ENCODE measurements at regions not wholly inside any gene's neighbourhood (a gene's known extent, or its start where the extent isn't known, plus 50 kb on each side); places are given as distances from the start of the nearest gene placed in this dataset.

GRCh38 chr9:79286992-79287707 is 284.6 kb upstream of the TLE4 start:
- intact Hi-C loops (cut with DNase I) = no loop called here
- Histone ChIP-seq H3K4me3 (no peak overlapping the region), H3K4me1 (no peaks in the 10 kb centered on the region), H3K36me3 (no peaks in the 10 kb centered on the region), H3K27me3 (no peaks in the 10 kb centered on the region), H3K27ac (no peak overlapping the region), H3K9ac (ENCODE audit: low read depth in 2 of 2, low read length in 2 of 2) (no peak overlapping the region), H3K9me3 (no peaks in the 10 kb centered on the region)
- no peak for TF ChIP-seq CTCF (IDR thresholded peaks at IDR 0.05)
- no peak for DNase-seq

DNA sequence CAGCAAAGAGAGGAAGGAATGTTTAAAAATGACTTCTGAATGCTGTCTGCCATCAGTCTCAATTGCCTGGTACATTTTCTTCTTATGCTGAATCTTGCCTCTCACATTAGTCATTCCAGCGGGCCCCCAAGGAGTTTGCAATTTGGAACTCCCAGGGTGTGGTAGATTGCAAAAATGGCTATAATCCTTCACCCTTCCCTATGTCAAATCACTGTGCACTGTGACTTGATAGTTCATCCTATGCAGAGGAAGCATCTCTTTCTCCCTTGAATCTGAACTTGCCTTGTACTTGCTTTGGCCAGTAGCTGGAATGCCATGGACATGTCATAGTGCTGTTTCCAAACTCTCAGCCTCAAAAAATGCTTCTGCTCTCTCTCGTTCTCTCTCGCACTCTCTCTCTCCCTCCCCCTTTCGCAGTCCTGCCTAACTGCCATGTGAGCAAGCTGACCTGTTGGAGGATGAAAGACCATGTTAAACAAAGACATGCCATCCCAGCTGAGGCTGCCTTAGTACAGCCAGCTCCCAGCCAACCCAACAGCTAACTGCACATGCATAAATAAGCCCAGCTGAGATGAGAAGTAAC is 284.0 kb upstream of the TLE4 start:
- Histone ChIP-seq H3K27ac (no peak overlapping the region), H3K4me3 (no peak overlapping the region), H3K9me3 (no peaks in the 10 kb centered on the region), H3K9ac (ENCODE audit: low read depth in 2 of 2, low read length in 2 of 2) (no peak overlapping the region), H3K36me3 (no peaks in the 10 kb centered on the region), H3K4me1 (no peaks in the 10 kb centered on the region), H3K27me3 (no peaks in the 10 kb centered on the region)
- no peak for DNase-seq
- intact Hi-C loops (cut with DNase I) = no loop called here
- TF ChIP-seq CTCF (IDR thresholded peaks at IDR 0.05) = no peak

DNA sequence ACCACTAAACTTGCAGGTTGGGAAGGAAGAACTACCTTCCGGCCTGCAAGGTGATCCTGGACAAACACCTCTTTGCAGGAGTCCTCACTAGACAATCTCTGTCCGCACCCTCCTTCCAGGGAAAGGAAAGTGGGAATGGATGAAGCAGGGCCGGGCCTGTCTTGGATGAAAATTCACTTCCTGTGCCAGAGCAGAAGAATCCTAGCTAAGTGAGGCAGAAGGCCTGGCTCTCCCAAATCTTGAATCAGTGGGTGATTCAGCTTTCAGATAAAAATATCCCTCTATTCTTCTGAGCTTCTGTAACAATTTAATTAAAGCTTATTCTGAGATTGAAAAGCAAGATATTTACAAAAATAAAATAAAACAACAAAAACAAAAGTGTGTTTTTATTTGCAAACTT is 281.9 kb upstream of the TLE4 start:
- Histone ChIP-seq H3K9me3 (no peaks in the 10 kb centered on the region), H3K4me1 (no peaks in the 10 kb centered on the region), H3K27me3 (no peaks in the 10 kb centered on the region), H3K27ac (no peak overlapping the region), H3K9ac (ENCODE audit: low read depth in 2 of 2, low read length in 2 of 2) (no peak overlapping the region), H3K36me3 (no peaks in the 10 kb centered on the region), H3K4me3 (no peak overlapping the region)
- intact Hi-C loops (cut with DNase I) = no loop called here
- TF ChIP-seq CTCF (IDR thresholded peaks at IDR 0.05) = no peak
- DNase-seq = no peak

DNA sequence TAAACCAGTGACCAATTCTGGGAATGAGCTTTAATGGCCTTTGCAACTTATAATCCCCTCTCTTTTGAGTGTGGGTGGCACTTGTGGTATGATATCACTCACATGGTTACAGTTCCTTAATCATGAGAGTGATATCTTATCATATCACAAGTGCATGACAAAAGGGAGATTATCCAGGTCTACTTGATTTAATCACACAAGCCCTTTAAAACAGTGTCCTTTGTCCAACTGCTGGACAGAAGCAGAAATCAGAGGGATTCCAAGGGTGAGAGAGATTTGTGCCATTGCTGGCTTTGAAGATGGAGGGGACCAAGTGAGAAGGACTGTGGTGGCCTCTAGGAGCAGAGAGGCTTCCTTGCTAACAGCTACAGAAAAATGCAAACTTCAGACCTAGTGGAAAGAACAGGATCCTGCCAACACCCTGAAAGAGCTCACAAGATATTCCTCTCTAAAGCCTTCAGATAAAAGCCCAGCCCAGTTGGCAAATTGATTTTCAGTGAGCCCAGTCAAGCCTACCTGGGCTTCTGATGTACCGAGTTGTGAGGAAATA is 279.0 kb upstream of the TLE4 start:
- no peak for DNase-seq
- no peak overlapping the region for H3K27ac ChIP-seq

DNA sequence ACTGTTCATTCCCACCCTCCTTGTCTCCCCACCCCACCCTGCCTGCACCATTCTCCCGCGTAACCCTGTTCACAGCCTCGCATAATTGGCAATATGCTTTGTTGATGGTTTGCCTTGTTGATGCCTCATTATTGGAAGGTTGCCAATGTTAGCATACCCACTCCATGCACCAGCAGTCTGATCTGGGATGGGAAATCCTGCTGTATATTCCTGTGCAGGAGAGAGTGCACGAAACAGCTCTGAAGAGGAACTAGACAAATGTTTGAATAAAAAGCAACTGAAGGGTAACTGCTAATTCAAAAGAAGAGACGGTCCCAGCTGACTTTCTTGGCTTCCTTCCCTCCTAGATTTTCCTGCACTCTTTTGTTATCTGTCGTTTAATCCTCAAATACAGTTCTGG is 271.7 kb upstream of the TLE4 start:
- no peaks in the 10 kb centered on the region for H3K27me3 ChIP-seq
- intact Hi-C loops (cut with DNase I) = no loop called here
- DNase-seq = no peak

More for the DNA sequence above, 279.0 kb upstream of the TLE4 start:
- no peaks in the 10 kb centered on the region for H3K9me3 ChIP-seq
- no peaks in the 10 kb centered on the region for H3K4me1 ChIP-seq
- intact Hi-C loops (cut with DNase I) = no loop called here
- H3K4me3 ChIP-seq = no peak overlapping the region
- no peak for TF ChIP-seq CTCF (IDR thresholded peaks at IDR 0.05)
- no peaks in the 10 kb centered on the region for H3K36me3 ChIP-seq
- no peaks in the 10 kb centered on the region for H3K27me3 ChIP-seq
- no peak overlapping the region for H3K9ac ChIP-seq (ENCODE audit: low read depth in 2 of 2, low read length in 2 of 2)

More for the DNA sequence above, 271.7 kb upstream of the TLE4 start:
- no peak overlapping the region for H3K9ac ChIP-seq (ENCODE audit: low read depth in 2 of 2, low read length in 2 of 2)
- H3K9me3 ChIP-seq = no peaks in the 10 kb centered on the region
- no peak overlapping the region for H3K27ac ChIP-seq
- no peak overlapping the region for H3K4me3 ChIP-seq
- TF ChIP-seq CTCF (IDR thresholded peaks at IDR 0.05) = no peak
- no peaks in the 10 kb centered on the region for H3K4me1 ChIP-seq
- no peaks in the 10 kb centered on the region for H3K36me3 ChIP-seq

Data from colonic mucosa (tissue), 4 donors.